ENCODE measurements at regions not wholly inside any gene's neighbourhood (a gene's known extent, or its start where the extent isn't known, plus 50 kb on each side); places are given as distances from the start of the nearest gene placed in this dataset.

- DNase-seq: no peak
Observed at GRCh38 chr17:33789658-33790057, 465.4 kb upstream of the CCL2 start.

GRCh38 chr17:33797181-33797580, 457.9 kb upstream of the CCL2 start:
- DNase-seq: no peak

DNA sequence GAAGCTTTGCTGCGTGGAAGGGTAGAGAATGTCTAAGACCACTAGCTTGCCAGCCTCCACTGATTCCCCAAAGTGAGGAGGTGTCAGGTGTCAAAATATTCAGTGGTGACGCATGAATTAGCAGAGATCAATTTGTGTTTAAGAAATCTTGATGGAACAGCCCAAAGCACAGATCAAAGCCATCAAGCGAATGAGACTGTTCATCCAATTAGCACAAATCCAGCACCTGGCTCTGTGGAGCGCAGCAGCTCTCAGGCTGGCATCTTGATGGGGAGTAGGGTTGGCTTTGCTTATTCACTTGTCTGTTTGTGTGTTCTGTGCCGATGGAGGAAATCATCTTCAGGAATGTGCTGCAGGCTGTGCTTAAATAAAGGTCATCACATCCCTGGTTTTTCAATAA, 456.8 kb upstream of the CCL2 start:
- no peak for DNase-seq

DNA sequence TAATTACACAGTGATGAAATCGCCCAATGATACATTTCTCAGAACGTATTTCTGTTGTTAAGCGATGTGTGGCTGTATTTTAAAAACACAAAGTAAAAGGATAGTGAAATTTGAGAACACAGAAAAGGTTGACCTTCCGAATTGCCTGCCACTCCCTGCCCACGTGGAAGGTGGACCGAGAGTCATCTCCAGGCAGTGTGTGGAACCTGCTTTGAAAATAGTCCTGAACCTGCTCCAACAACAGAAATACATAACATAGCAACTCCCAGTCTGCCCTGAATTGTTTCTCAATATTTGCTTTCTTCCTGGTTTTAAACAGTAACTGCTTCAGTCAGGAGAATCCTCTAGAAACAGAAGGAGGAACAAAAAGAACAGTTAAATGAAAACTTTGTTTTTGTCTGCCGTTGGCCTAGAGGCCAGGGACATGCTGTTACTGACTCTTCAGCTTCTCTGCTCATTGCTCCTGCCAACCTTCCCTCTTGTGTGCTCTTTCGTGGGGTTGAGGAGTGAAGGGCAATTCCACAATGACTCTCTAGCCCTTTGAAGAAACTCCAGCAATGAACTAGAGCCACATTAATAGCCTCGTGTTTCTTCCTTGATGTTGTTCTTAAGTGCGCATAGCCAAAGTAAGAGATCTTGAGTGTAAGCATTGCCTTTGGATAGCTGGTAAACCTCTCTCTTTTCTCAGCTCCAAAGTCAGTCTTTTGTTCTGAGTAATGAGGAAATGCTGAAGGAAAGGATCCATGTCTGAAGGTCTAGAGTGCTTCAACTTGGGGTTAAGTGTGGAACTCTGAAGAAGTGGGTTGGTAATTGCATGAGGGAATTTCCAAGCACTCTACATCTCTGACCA, 452.5 kb upstream of the CCL2 start:
- DNase-seq: no peak

GRCh38 chr17:33803199-33803685, 451.8 kb upstream of the CCL2 start:
- no peak for DNase-seq

GRCh38 chr17:33803686-33804085, 451.4 kb upstream of the CCL2 start:
- DNase-seq: no peak

DNA sequence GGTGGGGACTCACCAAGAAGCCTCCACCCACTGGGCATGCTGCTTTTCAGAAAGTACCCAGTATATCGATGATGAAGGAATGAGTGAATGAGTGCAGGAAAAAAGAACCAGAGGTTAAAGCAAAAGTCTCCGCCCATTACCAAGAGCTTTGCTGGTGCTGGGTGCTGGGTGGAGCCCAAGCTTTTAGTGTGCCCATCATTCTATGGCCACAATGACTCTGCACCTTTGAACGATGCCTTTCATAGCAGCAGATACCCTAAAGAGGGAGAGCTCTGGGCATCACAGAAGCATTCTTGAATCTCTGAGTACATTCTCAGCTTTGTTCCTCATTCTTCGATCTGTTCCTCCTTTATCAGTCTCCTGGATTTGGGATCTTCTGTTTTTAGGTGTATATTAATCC, 450.7 kb upstream of the CCL2 start:
- DNase-seq: no peak

GRCh38 chr17:33806631-33807030, 448.5 kb upstream of the CCL2 start:
- DNase-seq: no peak

DNA sequence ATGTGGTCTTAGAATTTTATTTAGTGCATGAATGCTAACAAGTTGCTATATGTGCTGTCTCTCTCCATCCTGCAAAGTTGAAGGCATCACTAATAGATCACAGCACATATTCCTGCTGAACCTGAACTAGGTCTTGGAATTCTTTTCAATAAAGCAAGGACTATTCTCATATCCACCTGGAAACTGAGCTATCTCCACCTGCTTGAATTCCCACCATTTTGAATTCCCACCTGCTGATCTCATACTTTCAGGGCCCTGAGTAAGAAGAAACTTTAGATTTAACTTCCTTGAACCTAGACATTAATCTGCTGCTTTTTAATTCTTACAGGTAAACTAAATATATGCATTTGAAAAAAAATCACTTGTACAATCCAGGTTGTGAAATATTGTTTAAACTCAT, 445.3 kb upstream of the CCL2 start:
- DNase-seq: no peak

- no peak for DNase-seq
Observed at GRCh38 chr17:33811004-33811760, 443.9 kb upstream of the CCL2 start.

DNA sequence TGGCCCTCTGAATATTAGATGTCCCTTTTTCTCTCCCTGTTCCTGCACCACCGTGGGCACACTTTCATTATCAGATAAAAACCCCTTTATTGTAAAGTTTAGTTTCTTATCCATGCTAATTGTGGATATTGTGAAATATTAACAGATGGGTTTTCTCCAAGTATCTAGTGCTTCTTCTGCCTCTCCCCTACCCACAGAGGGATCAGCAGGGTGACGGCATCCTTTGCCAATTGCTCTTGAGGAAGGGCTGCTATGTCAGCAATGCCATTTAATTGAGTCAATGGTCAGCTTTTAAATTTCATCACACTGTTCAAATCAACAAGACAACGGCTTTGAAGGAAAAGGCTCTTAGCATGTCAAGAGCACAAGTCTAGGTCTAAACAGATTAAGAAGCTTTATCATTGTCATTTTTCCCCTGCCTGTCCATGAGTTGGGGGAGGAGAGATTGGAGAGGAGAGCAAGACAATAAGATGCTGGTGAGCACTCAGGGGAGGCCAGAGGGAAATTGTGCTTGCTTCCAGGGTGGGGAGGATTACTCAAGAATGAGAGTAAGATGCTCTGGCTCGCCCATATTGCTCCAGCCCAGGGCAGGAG, 443.0 kb upstream of the CCL2 start:
- DNase-seq: no peak

GRCh38 chr17:33814852-33815251, 440.2 kb upstream of the CCL2 start:
- DNase-seq: no peak

DNA sequence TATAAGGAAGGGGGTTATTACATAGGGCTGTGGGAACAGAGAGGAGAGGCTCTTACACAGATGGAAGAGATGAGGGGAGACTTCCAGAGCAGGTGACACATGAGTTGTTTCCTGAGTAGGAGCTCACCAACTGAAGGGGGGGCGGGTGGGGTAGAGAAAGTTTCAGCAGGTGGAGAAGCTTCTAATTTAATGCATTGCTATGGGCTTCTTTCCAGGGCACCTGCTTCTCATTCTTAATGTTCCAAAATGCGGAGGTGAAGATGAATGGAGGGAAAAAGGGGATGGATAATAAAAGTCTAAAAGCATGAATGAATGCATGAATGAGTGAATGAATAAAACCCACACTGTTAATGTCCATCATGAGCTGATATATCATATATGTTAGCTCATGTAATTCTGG, 439.0 kb upstream of the CCL2 start:
- DNase-seq: no peak

DNA sequence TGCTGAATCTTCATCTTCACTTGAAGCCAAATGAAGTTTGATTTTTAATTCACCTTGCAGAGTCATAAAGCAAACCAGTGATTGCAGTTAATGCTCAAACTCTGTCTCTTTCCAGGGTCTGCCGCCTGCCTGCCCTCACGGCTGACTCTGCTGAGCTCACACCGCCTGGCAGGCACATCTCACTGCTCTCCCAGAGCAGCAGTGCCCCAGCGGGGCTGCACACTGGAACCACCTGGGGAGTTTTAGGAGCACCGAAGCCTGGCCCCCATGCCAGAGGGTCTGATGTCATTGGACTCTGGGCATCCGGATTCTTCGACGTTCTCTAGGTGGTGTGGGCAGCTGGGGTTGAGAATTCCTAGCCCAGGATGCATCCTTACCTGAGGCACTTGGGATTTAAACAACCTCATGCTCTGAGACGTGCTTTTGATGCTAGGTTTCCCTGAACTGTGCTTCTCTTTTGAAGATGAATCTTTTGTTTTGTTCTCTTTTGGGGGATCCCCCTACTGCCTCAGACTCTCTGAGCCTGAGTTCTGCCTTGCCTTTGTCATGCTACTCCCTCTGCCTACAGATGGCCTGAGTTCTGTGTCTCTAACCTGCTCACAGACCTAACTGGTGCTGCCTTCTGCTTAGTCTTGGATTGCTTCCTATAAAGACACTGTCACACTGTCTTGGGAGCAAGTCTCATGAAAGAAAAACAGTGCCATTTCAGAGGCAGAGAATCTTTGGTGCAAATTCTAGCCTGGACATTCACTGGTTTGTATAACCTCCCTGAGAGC, 438.1 kb upstream of the CCL2 start:
- no peak for DNase-seq

DNA sequence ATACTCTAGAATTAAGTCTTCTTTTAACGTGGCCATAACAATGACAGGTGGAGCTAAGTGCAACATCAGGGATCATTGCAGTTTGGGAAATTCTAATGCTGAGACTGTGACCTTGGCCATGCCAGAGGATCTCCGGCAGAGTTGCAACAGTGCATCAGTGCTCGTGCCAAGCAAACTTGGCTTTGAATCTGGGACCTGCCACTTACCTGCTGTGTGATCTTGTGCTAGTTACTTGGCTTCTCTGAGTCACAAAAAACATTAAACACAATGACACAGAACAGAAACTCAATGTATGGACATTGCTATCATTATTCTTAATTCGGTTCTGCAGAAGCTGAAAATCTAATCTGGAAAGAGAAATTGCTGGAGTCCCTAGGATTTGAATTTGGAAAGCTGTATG, 435.5 kb upstream of the CCL2 start:
- DNase-seq: no peak

DNA sequence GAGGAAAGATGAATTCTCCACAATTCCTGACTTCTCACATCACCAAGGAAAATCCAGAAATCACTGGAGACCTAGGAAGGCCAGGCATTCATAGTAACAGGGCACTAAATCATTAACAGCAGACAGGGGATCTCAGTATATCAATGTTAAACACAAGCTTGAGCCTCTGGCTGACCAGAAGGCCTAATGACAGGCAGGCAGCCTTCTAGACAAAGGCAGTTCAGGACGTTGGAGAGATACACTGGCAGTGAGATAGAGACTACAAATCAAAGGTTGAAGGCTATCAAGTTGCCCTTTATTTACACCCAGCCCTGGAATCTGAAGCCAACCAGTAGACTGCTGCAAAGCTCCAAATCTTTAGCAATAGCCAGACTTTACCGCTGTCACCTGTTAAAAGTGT, 422.8 kb upstream of the CCL2 start:
- no peak for DNase-seq

DNA sequence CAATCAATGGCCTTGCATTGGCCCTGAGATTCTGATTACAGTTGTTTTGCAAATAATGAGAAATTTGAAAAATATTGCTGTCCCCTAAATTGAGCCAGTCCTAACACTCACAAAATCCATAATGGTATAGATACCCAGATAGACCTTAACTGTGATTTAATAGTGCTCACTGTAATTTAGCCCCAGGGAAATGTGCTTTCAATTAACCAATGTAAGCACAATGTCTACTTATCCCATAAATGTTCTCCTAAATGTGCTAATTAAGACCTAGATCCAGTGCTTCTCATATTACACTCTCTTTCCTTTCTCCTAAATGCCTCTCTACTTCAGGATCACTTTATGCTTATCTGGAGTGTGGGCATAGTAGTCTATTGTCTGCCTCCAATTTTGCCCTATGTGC, 417.8 kb upstream of the CCL2 start:
- DNase-seq: no peak

GRCh38 chr17:33838281-33838680, 416.8 kb upstream of the CCL2 start:
- DNase-seq: no peak

DNA sequence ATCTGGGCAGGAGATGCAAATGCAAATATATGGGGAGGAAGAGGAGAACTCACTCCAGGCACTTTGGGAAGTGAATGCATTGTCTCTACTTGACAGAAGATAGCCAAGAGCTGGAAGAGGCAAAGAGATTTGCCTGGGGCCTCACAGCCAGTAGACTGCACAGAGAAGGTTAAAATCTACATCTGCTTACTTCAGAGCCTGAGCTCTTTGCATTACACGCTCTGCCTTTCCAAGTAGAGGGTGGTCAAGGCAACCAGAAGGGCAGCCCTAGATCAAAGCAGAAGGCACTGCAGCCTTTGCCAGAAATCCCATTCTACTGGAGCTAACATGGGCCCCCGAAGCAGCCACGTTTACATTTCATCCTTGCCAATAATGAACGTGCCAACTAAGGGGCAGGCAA, 407.2 kb upstream of the CCL2 start:
- DNase-seq: no peak

DNA sequence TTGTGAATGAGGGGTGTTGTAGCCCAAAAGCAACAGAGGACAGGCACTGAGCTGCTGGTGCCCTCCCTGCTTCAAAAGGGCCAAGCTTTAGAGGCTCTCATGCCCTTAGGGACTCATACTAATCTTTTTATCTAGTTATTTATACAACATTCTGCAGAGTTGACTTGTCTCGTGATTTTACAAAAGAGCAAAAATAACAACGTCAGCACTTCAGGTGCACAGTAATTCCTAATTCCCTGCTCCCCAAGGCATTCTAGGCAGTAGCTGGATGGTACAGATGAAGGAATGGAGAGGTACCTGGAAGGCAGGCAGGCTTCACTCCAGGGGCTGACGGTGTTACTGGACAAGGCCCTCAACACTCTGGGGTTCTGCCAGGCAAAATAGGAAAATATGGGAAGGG, 406.7 kb upstream of the CCL2 start:
- DNase-seq: no peak

DNA sequence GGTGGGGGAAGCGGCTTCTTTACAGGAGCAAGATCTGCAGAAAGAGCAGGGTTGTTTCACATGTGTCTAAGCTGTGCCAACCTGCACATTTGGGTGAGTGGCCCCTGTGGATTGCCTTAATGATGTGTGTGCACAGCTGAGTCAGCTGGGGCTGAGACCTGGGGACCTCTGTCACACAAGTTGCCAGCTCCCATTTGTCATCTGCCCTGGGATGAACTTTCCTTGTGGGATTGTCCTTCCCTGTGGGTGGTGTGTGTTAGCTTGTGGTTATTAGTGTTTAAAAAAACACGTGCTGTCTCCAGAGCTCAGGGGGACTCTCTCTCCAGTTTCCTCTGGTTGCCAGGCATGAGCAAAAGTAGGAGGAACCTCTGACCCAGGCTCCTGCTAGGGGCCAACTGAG, 400.5 kb upstream of the CCL2 start:
- no peak for DNase-seq

GRCh38 chr17:33858121-33858520, 397.0 kb upstream of the CCL2 start:
- no peak for DNase-seq

DNA sequence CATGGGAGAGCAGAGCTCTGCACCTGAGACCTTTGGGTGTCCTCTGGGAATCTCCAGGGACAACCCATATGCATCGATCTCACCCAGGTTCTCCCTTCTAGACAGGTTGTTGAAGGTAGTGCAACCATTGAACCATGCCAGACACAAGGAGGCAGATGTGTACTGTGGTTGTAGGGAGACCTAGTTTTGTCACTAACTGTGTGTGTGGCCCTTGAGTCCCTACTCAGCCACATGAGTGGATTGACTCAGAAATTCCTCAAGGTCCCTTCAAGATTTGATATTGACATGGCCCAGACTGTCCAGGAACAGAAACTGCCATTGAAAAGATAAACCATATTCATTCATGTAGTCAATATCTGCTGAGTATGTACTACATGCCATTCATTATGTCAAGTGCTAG, 396.4 kb upstream of the CCL2 start:
- no peak for DNase-seq
